ENCODE measurements at regions not wholly inside any gene's neighbourhood (a gene's known extent, or its start where the extent isn't known, plus 50 kb on each side); places are given as distances from the start of the nearest gene placed in this dataset.

DNA sequence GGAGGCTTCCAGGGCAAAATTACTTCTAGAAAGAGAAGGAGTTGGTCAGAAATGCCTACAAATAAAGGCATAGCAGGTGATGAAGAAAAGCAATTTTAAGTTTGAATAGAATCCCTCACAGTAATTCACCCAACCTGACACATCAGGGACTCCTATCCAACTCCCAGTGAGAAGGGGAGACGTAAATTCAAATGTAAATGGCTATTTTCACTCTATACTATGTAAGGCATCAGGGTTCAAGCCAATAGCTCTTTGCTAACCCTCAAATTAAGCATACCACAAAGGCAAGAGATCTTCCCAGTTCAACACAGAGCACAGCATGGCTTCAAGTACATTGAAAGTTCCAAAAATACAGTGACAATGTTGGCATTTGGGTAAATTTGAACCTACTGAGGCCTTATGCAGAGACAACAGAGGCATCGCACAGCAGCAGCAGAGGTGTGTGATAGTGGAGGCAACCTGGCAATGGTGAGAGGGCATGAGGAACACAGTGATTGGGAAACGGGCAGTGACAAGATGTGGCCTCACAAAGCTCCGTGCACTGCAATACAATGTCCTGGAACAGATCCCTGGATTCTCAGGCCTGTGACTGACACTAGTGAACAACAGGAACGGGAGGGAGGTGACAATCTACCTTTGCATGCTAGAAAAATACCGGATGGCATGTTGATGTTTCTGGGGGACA, 95.7 kb downstream of the VSTM2A start (continued):
- TF ChIP-seq, protein P1, sequence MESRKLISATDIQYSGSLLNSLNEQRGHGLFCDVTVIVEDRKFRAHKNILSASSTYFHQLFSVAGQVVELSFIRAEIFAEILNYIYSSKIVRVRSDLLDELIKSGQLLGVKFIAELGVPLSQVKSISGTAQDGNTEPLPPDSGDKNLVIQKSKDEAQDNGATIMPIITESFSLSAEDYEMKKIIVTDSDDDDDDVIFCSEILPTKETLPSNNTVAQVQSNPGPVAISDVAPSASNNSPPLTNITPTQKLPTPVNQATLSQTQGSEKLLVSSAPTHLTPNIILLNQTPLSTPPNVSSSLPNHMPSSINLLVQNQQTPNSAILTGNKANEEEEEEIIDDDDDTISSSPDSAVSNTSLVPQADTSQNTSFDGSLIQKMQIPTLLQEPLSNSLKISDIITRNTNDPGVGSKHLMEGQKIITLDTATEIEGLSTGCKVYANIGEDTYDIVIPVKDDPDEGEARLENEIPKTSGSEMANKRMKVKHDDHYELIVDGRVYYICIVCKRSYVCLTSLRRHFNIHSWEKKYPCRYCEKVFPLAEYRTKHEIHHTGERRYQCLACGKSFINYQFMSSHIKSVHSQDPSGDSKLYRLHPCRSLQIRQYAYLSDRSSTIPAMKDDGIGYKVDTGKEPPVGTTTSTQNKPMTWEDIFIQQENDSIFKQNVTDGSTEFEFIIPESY (IDR thresholded peaks at IDR 0.05) = no peak
- TF ChIP-seq, protein P2, sequence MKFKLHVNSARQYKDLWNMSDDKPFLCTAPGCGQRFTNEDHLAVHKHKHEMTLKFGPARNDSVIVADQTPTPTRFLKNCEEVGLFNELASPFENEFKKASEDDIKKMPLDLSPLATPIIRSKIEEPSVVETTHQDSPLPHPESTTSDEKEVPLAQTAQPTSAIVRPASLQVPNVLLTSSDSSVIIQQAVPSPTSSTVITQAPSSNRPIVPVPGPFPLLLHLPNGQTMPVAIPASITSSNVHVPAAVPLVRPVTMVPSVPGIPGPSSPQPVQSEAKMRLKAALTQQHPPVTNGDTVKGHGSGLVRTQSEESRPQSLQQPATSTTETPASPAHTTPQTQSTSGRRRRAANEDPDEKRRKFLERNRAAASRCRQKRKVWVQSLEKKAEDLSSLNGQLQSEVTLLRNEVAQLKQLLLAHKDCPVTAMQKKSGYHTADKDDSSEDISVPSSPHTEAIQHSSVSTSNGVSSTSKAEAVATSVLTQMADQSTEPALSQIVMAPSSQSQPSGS (IDR thresholded peaks at IDR 0.05; ENCODE audit: low read length) = no peak
- no peak for TF ChIP-seq NFYB (IDR thresholded peaks at IDR 0.05; ENCODE audit: insufficient read depth, low read depth, low read length)
- TF ChIP-seq, protein P3, sequence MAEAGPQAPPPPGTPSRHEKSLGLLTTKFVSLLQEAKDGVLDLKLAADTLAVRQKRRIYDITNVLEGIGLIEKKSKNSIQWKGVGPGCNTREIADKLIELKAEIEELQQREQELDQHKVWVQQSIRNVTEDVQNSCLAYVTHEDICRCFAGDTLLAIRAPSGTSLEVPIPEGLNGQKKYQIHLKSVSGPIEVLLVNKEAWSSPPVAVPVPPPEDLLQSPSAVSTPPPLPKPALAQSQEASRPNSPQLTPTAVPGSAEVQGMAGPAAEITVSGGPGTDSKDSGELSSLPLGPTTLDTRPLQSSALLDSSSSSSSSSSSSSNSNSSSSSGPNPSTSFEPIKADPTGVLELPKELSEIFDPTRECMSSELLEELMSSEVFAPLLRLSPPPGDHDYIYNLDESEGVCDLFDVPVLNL (IDR thresholded peaks at IDR 0.05; ENCODE audit: low read depth, low read length) = no peak
- no peak for TF ChIP-seq WRNIP1 (IDR thresholded peaks at IDR 0.05; ENCODE audit: borderline replicate concordance, low read depth, low read length)
- TF ChIP-seq STAT3 (IDR thresholded peaks at IDR 0.05; ENCODE audit: low read depth, low read length) = no peak
- TF ChIP-seq, protein P4, sequence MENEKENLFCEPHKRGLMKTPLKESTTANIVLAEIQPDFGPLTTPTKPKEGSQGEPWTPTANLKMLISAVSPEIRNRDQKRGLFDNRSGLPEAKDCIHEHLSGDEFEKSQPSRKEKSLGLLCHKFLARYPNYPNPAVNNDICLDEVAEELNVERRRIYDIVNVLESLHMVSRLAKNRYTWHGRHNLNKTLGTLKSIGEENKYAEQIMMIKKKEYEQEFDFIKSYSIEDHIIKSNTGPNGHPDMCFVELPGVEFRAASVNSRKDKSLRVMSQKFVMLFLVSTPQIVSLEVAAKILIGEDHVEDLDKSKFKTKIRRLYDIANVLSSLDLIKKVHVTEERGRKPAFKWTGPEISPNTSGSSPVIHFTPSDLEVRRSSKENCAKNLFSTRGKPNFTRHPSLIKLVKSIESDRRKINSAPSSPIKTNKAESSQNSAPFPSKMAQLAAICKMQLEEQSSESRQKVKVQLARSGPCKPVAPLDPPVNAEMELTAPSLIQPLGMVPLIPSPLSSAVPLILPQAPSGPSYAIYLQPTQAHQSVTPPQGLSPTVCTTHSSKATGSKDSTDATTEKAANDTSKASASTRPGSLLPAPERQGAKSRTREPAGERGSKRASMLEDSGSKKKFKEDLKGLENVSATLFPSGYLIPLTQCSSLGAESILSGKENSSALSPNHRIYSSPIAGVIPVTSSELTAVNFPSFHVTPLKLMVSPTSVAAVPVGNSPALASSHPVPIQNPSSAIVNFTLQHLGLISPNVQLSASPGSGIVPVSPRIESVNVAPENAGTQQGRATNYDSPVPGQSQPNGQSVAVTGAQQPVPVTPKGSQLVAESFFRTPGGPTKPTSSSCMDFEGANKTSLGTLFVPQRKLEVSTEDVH (IDR thresholded peaks at IDR 0.05; ENCODE audit: low read depth, partially characterized antibody) = no peak
- TF ChIP-seq JUNB (IDR thresholded peaks at IDR 0.05) = no peak
- TF ChIP-seq BHLHE40 (IDR thresholded peaks at IDR 0.05; ENCODE audit: borderline replicate concordance in 1 of 2, low read depth in 2 of 2, low read length in 1 of 2) = no peak
- TF ChIP-seq SUZ12 (IDR thresholded peaks at IDR 0.05; ENCODE audit: unreplicated experiment) = no peak

Measured in GM12878 (cell line).